HUES48 (cell line): ENCODE measurements at regions not wholly inside any gene's neighbourhood (a gene's known extent, or its start where the extent isn't known, plus 50 kb on each side); places are given as distances from the start of the nearest gene placed in this dataset.
A peak's percentile ranks its signal among the peaks of the same experiment; 100 is the strongest.
"Not testable (repeated sequence)": the region's sequence is repeated elsewhere in the genome, so short reads cannot be mapped to it uniquely, and the experiment has no call there.

Experiments used
- H3K27ac ChIP-seq: one replicate; pipeline ENCODE4 v1.7.0; 2013; ENCODE audit warnings: low read depth, low read length, inconsistent platforms
- H3K27me3 ChIP-seq: 2 replicates; pipeline ENCODE4 v1.6.1; 2013; ENCODE audit warnings: mild to moderate bottlenecking, low read length; ENCODE audit not compliant: control insufficient read depth, insufficient read depth
- H3K36me3 ChIP-seq: 2 replicates; pipeline ENCODE4 v1.6.1; 2013; ENCODE audit warnings: low read length; ENCODE audit not compliant: control insufficient read depth, insufficient read depth
- H3K4me1 ChIP-seq: 2 replicates; pipeline ENCODE4 v1.6.1; 2013; ENCODE audit warnings: mild to moderate bottlenecking, low read length; ENCODE audit not compliant: control insufficient read depth, insufficient read depth
- H3K4me3 ChIP-seq: 2 replicates; pipeline ENCODE4 v1.5.1; 2013; ENCODE audit warnings: mild to moderate bottlenecking, low read depth, low read length
- H3K9ac ChIP-seq: 2 replicates; pipeline ENCODE4 v1.6.1; 2013; ENCODE audit warnings: mild to moderate bottlenecking, low read depth, low read length, moderate library complexity
- H3K9me3 ChIP-seq: 2 replicates; pipeline ENCODE4 v1.6.1; 2013; ENCODE audit warnings: low read length; ENCODE audit not compliant: control insufficient read depth, insufficient read depth

DNA sequence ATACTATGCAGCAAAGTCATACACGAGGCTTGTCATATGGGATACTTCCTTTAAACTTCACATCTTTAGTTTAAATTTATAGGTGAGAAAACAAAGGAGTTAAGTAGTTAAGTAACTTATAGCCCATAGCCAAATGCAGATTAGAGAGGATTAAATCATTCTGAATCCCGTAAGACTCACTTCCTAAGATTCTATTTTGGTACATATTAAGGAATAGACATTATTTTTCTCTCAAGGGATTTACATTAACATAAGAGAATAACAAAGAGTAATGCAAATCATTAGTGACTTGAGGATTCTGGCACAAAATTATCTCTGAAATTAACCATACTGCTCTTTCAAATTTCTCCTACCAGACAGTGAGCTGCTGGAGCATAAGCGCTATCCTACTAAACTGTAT lies 747.4 kb upstream of the ARPP21 start:
- no peaks in the 10 kb centered on the region for H3K36me3 ChIP-seq
- no peaks in the 10 kb centered on the region; the same call in 1 of the 2 replicates for H3K9me3 ChIP-seq
- H3K4me3 ChIP-seq = no peak overlapping the region
- H3K27me3 ChIP-seq = no peaks in the 10 kb centered on the region
- no peaks in the 10 kb centered on the region for H3K4me1 ChIP-seq
- no peak overlapping the region for H3K9ac ChIP-seq
- H3K27ac ChIP-seq = no peak overlapping the region

DNA sequence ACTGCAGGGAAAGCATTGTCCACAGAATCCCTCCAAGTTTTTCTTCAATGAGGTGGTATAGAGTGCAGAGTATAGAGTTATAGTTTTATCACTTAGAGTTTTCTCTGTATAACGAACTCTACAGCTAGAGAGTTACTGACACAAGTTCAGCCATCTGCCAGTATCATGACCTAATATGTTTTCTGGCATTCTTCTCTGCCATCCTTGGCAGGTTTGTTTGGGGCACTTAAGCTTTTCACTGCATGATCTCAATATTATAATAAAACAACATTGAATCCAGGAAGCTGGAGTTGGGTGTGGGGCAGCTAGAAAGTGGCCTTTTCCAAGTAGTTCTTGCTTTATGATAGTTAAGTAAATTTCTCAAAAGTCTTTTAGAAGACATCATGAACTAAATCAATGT lies 743.5 kb upstream of the ARPP21 start:
- H3K4me1 ChIP-seq = no peaks in the 10 kb centered on the region
- H3K4me3 ChIP-seq = no peak overlapping the region
- no peak overlapping the region for H3K9ac ChIP-seq
- H3K36me3 ChIP-seq = no peaks in the 10 kb centered on the region
- no peaks in the 10 kb centered on the region for H3K27me3 ChIP-seq
- H3K9me3 ChIP-seq = no peaks in the 10 kb centered on the region
- no peak overlapping the region for H3K27ac ChIP-seq

DNA sequence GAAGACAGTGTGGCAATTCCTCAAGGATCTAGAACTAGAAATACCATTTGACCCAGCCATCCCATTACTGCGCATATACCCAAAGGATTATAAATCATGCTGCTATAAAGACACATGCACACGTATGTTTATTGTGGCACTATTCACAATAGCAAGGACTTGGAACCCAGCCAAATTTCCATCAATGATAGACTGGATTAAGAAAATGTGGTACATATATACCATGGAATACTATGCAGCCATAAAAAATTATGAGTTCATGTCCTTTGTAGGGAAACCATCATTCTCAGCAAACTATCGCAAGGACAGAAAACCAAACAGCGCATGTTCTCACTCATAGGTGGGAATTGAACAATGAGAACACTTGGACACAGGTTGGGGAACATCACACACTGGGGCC lies 729.6 kb upstream of the ARPP21 start:
- not testable (repeated sequence) for H3K9ac ChIP-seq, H3K4me3 ChIP-seq, H3K27ac ChIP-seq, H3K36me3 ChIP-seq, H3K4me1 ChIP-seq, H3K9me3 ChIP-seq, H3K27me3 ChIP-seq

DNA sequence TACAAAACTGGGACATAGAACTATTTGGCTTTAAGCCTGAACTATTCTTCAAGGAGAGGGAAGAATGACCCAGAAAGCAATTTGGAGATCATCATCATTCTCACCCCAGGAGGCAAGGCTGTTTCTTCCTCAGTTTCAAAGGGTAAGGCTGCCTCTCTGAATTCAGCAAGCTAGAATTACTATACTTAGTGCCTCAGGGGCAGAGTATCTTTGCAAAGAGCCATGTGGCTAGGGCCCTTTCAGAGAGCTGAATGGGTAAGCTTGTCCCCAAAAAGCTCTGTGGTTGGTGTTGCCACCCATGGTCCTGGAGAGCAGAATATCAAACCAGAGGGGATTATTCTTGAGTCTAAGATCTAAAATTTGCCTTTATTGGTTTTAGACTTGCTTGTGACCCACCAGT lies 720.3 kb upstream of the ARPP21 start:
- H3K27ac ChIP-seq = no peak overlapping the region
- no peaks in the 10 kb centered on the region for H3K36me3 ChIP-seq
- no peaks in the 10 kb centered on the region for H3K9me3 ChIP-seq
- 0 out of 2 replicates have a peak, but pooled peaks cover 2% of the 10 kb centered on the region for H3K4me1 ChIP-seq
- H3K9ac ChIP-seq = no peak overlapping the region
- no peak overlapping the region for H3K4me3 ChIP-seq
- H3K27me3 ChIP-seq = no peaks in the 10 kb centered on the region

DNA sequence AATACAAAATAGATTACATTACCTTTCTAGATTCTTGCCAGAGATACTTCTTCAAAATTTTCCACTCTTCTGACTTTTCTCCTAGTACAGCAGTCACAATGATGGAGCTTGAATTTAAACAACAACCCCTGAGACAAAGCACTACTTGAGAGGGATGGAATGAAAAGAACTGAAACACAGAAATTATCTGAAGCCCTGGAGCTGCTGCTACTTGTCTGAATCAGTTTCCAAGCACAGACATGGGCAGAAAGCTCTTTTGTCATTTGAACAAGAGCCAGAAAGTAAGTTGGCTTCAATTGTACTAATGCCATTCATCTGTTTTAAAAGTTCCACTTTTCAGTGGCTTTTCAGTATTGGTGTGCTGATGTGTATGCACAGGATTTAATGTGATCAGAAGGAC lies 718.5 kb upstream of the ARPP21 start:
- H3K4me3 ChIP-seq = no peak overlapping the region
- no peak overlapping the region for H3K9ac ChIP-seq
- no peak overlapping the region for H3K27ac ChIP-seq
- H3K27me3 ChIP-seq = no peaks in the 10 kb centered on the region
- H3K36me3 ChIP-seq = no peaks in the 10 kb centered on the region
- H3K9me3 ChIP-seq = no peaks in the 10 kb centered on the region
- 0 out of 2 replicates have a peak, but pooled peaks cover 2% of the 10 kb centered on the region for H3K4me1 ChIP-seq

DNA sequence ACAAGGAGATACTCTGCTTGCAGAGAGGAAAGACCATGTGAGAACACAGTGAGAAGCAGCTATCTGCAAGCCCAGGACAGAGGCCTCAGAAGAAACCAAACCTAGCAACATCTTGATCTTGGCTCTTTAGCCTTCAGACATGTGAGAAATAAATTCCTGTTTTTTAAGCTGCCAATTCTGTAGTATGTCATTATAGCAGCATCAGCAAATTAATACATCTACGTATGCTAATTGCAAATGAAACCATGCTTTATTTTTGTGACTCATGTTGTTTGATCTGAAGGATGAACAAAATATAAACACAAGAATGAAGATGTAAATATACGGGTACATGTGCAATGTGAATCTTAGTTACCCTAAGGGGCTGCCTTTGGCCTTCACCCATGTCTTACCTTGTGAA lies 714.4 kb upstream of the ARPP21 start:
- H3K27me3 ChIP-seq = no peaks in the 10 kb centered on the region
- H3K9me3 ChIP-seq = no peaks in the 10 kb centered on the region
- no peaks in the 10 kb centered on the region for H3K36me3 ChIP-seq
- no peak overlapping the region for H3K27ac ChIP-seq
- 0 out of 2 replicates have a peak, but pooled peaks cover 2% of the 10 kb centered on the region for H3K4me1 ChIP-seq
- no peak overlapping the region for H3K9ac ChIP-seq
- H3K4me3 ChIP-seq = no peak overlapping the region

DNA sequence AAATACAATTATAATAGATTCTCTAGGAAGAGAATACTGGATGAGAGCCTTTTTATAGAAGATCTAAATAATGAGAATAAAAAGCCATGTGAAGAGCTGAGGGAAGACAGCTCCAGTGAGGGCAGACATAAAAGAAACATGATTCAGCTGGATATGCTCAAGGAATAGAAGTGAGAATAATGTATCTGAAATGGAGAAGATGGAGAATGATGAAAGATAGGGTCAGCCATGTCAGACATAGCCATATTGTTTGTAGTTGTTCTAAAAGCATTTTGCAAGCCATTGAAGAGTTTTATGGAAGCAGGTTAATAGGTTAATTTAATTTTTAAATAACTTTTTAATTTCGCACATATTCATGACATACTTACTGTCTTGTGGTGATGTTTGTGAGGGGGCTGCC lies 713.5 kb upstream of the ARPP21 start:
- H3K4me1 ChIP-seq = no peaks in the 10 kb centered on the region
- H3K4me3 ChIP-seq = no peak overlapping the region
- H3K27me3 ChIP-seq = no peaks in the 10 kb centered on the region
- H3K9ac ChIP-seq = no peak overlapping the region
- H3K9me3 ChIP-seq = peaks cover 4% of the 10 kb centered on the region; the same call in 1 of the 2 replicates
- no peaks in the 10 kb centered on the region for H3K36me3 ChIP-seq
- H3K27ac ChIP-seq = no peak overlapping the region

DNA sequence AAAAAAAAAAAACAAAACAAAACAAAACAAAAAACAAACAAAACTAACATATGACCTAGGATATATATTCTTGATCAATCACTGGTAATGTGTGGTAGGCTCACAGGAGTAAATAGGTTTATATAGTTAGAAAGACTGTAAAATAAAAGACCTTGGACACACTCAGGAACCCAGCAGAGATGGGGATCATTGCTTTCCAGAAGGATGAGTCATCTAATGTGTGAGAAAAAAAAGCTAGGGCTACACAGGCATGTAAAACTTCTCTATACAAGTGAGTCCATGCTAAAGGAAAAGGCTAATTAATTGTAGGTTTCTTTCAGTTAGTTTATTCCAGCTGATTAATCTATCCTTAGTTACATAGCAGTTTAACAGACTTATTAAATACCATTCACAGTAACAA lies 710.3 kb upstream of the ARPP21 start:
- Histone ChIP-seq H3K9ac (no peak overlapping the region), H3K36me3 (no peaks in the 10 kb centered on the region), H3K27me3 (no peaks in the 10 kb centered on the region), H3K9me3 (peaks cover 4% of the 10 kb centered on the region; the same call in 1 of the 2 replicates), H3K4me3 (no peak overlapping the region), H3K4me1 (no peaks in the 10 kb centered on the region), H3K27ac (no peak overlapping the region)

DNA sequence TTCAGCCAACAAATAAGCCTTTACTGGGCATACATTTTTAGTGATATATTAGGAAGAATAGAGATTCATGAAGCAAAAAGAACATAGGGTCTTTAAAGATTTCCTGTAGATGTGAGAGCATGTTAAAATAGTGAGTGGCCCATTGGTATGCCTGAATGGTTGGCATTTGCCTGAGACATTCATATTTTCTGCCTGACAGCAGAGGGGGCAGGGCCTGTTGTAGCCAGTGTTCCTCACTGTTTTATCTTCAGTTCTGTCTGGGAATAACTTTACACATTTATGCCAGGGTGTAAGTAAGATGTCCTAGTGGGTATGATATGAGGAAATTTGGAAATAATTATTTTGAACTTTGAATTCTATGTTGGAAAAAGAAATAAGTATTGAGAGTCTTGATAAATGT lies 704.7 kb upstream of the ARPP21 start:
- Histone ChIP-seq H3K4me3 (no peak overlapping the region), H3K9me3 (peaks cover 4% of the 10 kb centered on the region; the same call in 1 of the 2 replicates), H3K4me1 (no peaks in the 10 kb centered on the region), H3K27ac (no peak overlapping the region), H3K9ac (no peak overlapping the region), H3K27me3 (no peaks in the 10 kb centered on the region), H3K36me3 (no peaks in the 10 kb centered on the region)

DNA sequence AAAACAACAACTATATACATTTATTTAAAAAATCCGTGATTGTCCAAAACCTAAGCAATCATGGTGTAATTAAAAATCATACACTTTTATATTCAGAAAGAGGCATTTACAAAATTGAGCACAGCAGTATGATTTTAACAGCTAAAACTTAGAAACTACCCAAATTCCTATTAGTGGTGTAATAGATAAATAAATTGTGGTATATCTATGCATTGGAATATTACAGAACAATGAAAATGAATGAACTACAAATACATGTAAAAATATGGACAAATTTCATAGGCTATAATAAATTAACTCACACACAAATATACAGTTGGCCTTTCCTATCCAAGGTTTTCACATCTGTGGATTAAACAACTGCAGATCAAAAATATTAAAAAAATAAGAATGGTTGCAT lies 700.5 kb upstream of the ARPP21 start:
- Histone ChIP-seq H3K36me3 (no peaks in the 10 kb centered on the region), H3K9me3 (no peaks in the 10 kb centered on the region), H3K9ac (no peak overlapping the region), H3K27ac (no peak overlapping the region), H3K4me3 (no peak overlapping the region), H3K4me1 (no peaks in the 10 kb centered on the region), H3K27me3 (no peaks in the 10 kb centered on the region)

DNA sequence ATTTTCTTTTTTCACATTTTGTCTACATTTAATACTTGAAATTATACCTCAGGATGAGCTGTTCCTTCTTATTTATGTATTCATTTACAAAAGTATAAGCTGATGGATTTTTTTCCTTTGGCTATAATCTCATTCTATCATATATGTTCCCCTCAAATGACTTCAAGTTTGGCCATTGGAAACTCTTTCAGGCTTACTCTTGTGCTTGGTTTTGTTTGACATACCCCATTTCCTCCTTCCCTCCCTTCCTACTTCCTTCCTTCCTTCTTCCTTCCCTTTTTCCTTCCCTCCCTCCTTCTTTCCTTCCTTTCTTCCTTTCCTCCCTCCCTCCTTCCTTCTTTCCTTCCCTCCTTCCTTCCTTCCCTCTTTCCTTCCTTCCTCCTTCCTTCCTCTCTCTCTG lies 697.1 kb upstream of the ARPP21 start:
- H3K36me3 ChIP-seq = no peaks in the 10 kb centered on the region
- H3K4me3 ChIP-seq = no peak overlapping the region
- no peaks in the 10 kb centered on the region for H3K4me1 ChIP-seq
- no peak overlapping the region for H3K9ac ChIP-seq
- H3K27ac ChIP-seq = no peak overlapping the region
- no peaks in the 10 kb centered on the region for H3K27me3 ChIP-seq
- no peaks in the 10 kb centered on the region for H3K9me3 ChIP-seq

DNA sequence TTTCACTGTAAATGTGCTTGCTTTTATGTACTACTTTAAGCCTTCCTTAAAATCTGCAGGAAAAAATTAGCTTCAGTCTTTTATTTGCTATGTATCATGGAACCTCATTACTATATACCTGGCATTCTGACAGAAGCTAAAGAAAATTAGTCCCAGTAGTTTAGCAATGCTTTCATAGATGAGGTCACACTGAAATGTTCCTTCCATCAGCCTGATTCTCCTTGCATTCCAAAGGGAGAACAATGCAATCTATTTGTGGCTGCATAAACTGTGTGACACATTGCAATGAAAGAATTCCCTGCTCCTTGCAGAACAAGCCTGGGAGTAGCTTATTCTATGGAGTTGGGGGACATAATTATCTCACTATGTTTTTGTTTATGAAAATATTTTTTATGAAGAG lies 691.5 kb upstream of the ARPP21 start:
- no peak overlapping the region for H3K4me3 ChIP-seq
- no peaks in the 10 kb centered on the region for H3K4me1 ChIP-seq
- no peak overlapping the region for H3K9ac ChIP-seq
- H3K36me3 ChIP-seq = no peaks in the 10 kb centered on the region
- no peaks in the 10 kb centered on the region for H3K9me3 ChIP-seq
- peak overlapping the region; percentile 7 for H3K27ac ChIP-seq
- no peaks in the 10 kb centered on the region for H3K27me3 ChIP-seq
